HEK293 (cell line): ENCODE measurements at regions not wholly inside any gene's neighbourhood (a gene's known extent, or its start where the extent isn't known, plus 50 kb on each side); places are given as distances from the start of the nearest gene placed in this dataset.

Experiments used
- CTCF ChIA-PET: fragments of 350-600 bp; formaldehyde crosslinking; extraction: SDS; loops from one replicate; lab custom pipeline; 2021; ENCODE audit warnings: antibody characterized with exemption; lab: Yijun Ruan, JAX
- POLR2A ChIA-PET: fragments of 300-600 bp; formaldehyde crosslinking; extraction: SDS; loops from one replicate; lab custom pipeline; 2020; ENCODE audit warnings: antibody characterized with exemption, inconsistent platforms; lab: Yijun Ruan, JAX
- H3K27ac ChIP-seq: fragments of 200-500 bp; sonication (Bioruptor generic); 2 replicates; pipeline ENCODE4 v1.5.1; 2014; ENCODE audit warnings: low read depth, low read length, control low read depth, inconsistent platforms; ENCODE audit errors: extremely low read depth
- H3K36me3 ChIP-seq, 2 experiments: fragments of 200-500 bp in 1 of 2; sonication (Bioruptor generic) in 1 of 2; 1 replicate in 1 of 2; 2 replicates in 1 of 2; pipeline ENCODE4 v1.5.1; 2014 to 2017; ENCODE audit warnings: inconsistent platforms in 2 of 2, low read length in 2 of 2; ENCODE audit not compliant: control insufficient read depth in 2 of 2, insufficient read depth in 1 of 2
- H3K4me1 ChIP-seq: fragments of 200-500 bp; sonication (Bioruptor generic); 2 replicates; pipeline ENCODE4 v1.5.1; 2014; ENCODE audit warnings: mild to moderate bottlenecking, low read length, inconsistent platforms; ENCODE audit not compliant: control insufficient read depth, insufficient read depth
- H3K4me3 ChIP-seq: 2 replicates; pipeline ENCODE4 v1.5.1; 2011; ENCODE audit warnings: low read depth, mild to moderate bottlenecking, control low read depth, low read length, moderate library complexity
- H3K9me3 ChIP-seq: fragments of 200-500 bp; sonication (Bioruptor generic); 2 replicates; pipeline ENCODE4 v1.5.1; 2014; ENCODE audit warnings: low read depth, low read length, inconsistent platforms; ENCODE audit not compliant: control insufficient read depth, insufficient read depth
- HIC1 ChIP-seq: fragments of 450-650 bp; formaldehyde crosslinking; IDR thresholded peaks from 2 replicates; pipeline ENCODE4 v1.5.1; 2016; ENCODE audit warnings: missing biosample characterization, missing genetic modification characterization
- KLF8 ChIP-seq: fragments of 450-650 bp; formaldehyde crosslinking; IDR thresholded peaks from 2 replicates; pipeline ENCODE4 v1.5.1; 2016; ENCODE audit warnings: missing biosample characterization, missing genetic modification characterization
- PRDM4 ChIP-seq: fragments of 450-650 bp; formaldehyde crosslinking; IDR thresholded peaks from 2 replicates; pipeline ENCODE4 v1.5.1; 2017; ENCODE audit warnings: missing biosample characterization, missing genetic modification characterization
- TRIM28 ChIP-seq: IDR thresholded peaks from 2 replicates; pipeline ENCODE4 v1.6.1; 2011; ENCODE audit warnings: low read length, control low read depth, borderline replicate concordance
- ZBTB20 ChIP-seq: fragments of 450-650 bp; formaldehyde crosslinking; IDR thresholded peaks from 2 replicates; pipeline ENCODE4 v1.5.1; 2016; ENCODE audit warnings: missing biosample characterization, missing genetic modification characterization
- ZNF157 ChIP-seq: fragments of 450-650 bp; formaldehyde crosslinking; IDR thresholded peaks from 2 replicates; pipeline ENCODE4 v1.5.1; 2016; ENCODE audit warnings: missing biosample characterization, missing genetic modification characterization
- ZNF169 ChIP-seq: fragments of 450-650 bp; formaldehyde crosslinking; IDR thresholded peaks from 2 replicates; pipeline ENCODE4 v1.5.1; 2016; ENCODE audit warnings: missing biosample characterization, missing genetic modification characterization
- ZNF248 ChIP-seq: fragments of 450-650 bp; formaldehyde crosslinking; IDR thresholded peaks from 2 replicates; pipeline ENCODE4 v1.5.1; 2017; ENCODE audit warnings: missing biosample characterization, missing genetic modification characterization
- ZNF37A ChIP-seq: fragments of 450-650 bp; IDR thresholded peaks from 2 replicates; pipeline ENCODE4 v1.5.1; 2018; ENCODE audit warnings: missing biosample characterization, missing genetic modification characterization
- ZNF426 ChIP-seq: fragments of 450-650 bp; formaldehyde crosslinking; IDR thresholded peaks from 2 replicates; pipeline ENCODE4 v1.5.1; 2017; ENCODE audit warnings: missing biosample characterization, missing genetic modification characterization, mild to moderate bottlenecking, inconsistent platforms, moderate library complexity
- ZNF521 ChIP-seq: fragments of 450-650 bp; formaldehyde crosslinking; IDR thresholded peaks from 2 replicates; pipeline ENCODE4 v1.5.1; 2017; ENCODE audit warnings: missing biosample characterization, mild to moderate bottlenecking, missing genetic modification characterization
- ZNF654 ChIP-seq: fragments of 450-650 bp; formaldehyde crosslinking; IDR thresholded peaks from 2 replicates; pipeline ENCODE4 v1.5.1; 2016; ENCODE audit warnings: low read depth, missing biosample characterization, missing genetic modification characterization
- ZNF785 ChIP-seq: fragments of 450-650 bp; formaldehyde crosslinking; IDR thresholded peaks from 2 replicates; pipeline ENCODE4 v1.5.1; 2016; ENCODE audit warnings: missing biosample characterization, missing genetic modification characterization
- TF ChIP-seq, protein P1 (sequence below): fragments of 450-650 bp; formaldehyde crosslinking; IDR thresholded peaks from 2 replicates; pipeline ENCODE4 v1.5.1; 2016; ENCODE audit warnings: missing biosample characterization, missing genetic modification characterization, low read depth
- TF ChIP-seq, protein P2 (sequence below): fragments of 450-650 bp; formaldehyde crosslinking; IDR thresholded peaks from 2 replicates; pipeline ENCODE4 v1.5.1; 2017; ENCODE audit warnings: missing biosample characterization, mild to moderate bottlenecking, missing genetic modification characterization, moderate library complexity

DNA sequence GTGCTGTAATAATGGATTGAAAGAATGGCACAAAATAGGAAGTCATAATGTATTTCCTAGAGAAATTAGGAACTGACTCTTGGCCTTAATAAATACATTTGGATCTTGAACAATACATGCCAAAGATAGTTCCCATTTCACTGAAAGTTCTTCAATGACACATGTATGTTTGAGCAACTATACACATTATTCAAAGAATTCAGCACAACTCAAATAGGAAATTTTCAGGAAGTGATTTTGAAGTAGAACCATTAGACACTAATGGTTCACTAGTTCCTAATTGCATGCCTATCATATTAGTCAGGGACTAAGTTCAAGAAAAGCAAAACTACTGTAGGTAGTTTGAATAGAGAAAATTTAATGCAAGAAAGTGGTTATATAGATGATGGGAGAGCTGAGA is 404.7 kb downstream of the LMO4 start:
- CTCF ChIA-PET, result no interaction called here
- no peaks in the 10 kb centered on the region for H3K36me3 ChIP-seq
- POLR2A ChIA-PET, result no interaction called here
- H3K4me3 ChIP-seq, result no peak overlapping the region
- H3K4me1 ChIP-seq, result no peaks in the 10 kb centered on the region
- no peak overlapping the region for H3K27ac ChIP-seq
- TF ChIP-seq ZNF169 (tag by site-specific recombination), result no peak
- TF ChIP-seq ZNF426, result no peak
- no peak for TF ChIP-seq KLF8 (tag by site-specific recombination)
- no peak for TF ChIP-seq TRIM28
- no peak for TF ChIP-seq ZNF248 (tag by site-specific recombination)
- no peak for TF ChIP-seq PRDM4
- TF ChIP-seq, protein P1, sequence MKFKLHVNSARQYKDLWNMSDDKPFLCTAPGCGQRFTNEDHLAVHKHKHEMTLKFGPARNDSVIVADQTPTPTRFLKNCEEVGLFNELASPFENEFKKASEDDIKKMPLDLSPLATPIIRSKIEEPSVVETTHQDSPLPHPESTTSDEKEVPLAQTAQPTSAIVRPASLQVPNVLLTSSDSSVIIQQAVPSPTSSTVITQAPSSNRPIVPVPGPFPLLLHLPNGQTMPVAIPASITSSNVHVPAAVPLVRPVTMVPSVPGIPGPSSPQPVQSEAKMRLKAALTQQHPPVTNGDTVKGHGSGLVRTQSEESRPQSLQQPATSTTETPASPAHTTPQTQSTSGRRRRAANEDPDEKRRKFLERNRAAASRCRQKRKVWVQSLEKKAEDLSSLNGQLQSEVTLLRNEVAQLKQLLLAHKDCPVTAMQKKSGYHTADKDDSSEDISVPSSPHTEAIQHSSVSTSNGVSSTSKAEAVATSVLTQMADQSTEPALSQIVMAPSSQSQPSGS (tag by site-specific recombination), result no peak
- TF ChIP-seq, protein P2, sequence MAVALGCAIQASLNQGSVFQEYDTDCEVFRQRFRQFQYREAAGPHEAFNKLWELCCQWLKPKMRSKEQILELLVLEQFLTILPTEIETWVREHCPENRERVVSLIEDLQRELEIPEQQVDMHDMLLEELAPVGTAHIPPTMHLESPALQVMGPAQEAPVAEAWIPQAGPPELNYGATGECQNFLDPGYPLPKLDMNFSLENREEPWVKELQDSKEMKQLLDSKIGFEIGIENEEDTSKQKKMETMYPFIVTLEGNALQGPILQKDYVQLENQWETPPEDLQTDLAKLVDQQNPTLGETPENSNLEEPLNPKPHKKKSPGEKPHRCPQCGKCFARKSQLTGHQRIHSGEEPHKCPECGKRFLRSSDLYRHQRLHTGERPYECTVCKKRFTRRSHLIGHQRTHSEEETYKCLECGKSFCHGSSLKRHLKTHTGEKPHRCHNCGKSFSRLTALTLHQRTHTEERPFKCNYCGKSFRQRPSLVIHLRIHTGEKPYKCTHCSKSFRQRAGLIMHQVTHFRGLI (tag by site-specific recombination), result no peak
- no peak for TF ChIP-seq ZNF37A
- no peak for TF ChIP-seq ZNF521
- H3K9me3 ChIP-seq, result no peaks in the 10 kb centered on the region

DNA sequence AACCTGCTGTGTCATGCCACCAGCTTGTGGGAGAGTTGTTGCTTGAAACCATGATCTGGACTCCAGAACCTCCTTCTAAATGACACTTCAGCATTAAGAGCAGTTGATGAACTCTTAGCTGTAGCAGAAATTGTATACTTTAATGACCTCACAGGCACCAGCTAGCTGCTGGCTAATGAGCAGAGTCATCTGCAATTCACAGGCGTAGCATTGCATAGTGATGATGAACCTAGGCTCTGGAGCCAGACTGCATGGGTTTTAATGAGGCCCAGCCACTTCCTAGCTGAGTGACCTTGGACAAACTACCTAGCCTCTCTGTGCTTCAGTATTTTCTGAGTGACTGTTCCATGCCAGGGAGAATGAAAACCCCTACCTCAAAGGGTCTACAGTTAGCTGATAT is 407.1 kb downstream of the LMO4 start:
- TF ChIP-seq ZNF248 (tag by site-specific recombination) (no peak), HIC1 (tag by site-specific recombination) (0 out of 2 replicates have a peak, but pooled peaks have one; percentile 16), TRIM28 (no peak; the same call in 1 of the 2 replicates)
- Histone ChIP-seq H3K4me1 (no peaks in the 10 kb centered on the region), H3K4me3 (no peak overlapping the region), H3K27ac (no peak overlapping the region), H3K9me3 (no peaks in the 10 kb centered on the region), H3K36me3 (no peaks in the 10 kb centered on the region)
- ChIA-PET POLR2A (no interaction called here), CTCF (interaction anchor here (0.6 kb wide), 1 partner anchor 155 kb away, joined by 3 read pairs; no protein-coding TSS in a partner anchor)

DNA sequence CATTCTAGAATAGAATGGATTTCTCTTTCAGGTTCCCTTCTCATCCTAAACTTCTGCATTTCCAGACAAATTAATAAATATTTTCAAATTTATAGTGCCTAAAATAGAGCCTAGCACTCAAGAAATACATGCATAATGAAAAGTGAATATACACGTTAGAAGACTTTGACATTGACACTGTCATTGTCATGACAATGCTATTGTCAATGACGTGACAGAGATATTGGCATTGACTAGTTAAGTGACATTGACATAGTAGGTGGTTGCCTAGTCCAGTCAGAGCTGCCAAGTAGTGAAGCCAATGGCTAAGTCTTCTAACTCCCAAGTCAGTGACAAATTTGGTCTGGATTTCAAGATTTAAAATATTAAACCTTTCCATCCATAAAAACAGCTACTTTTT is 410.5 kb downstream of the LMO4 start:
- Histone ChIP-seq H3K9me3 (no peaks in the 10 kb centered on the region), H3K4me3 (no peak overlapping the region), H3K4me1 (peaks cover 7% of the 10 kb centered on the region; the same call in 1 of the 2 replicates), H3K27ac (no peak overlapping the region), H3K36me3 (no peaks in the 10 kb centered on the region)
- ChIA-PET CTCF (no interaction called here), POLR2A (no interaction called here)
- TF ChIP-seq ZNF157 (tag by site-specific recombination) (no peak), ZNF654 (tag by site-specific recombination) (no peak), ZNF785 (tag by site-specific recombination) (no peak), ZBTB20 (tag by site-specific recombination) (no peak)
- TF ChIP-seq, all 188 proteins: peak for 0
